NB4 (cell line): ENCODE measurements at regions not wholly inside any gene's neighbourhood (a gene's known extent, or its start where the extent isn't known, plus 50 kb on each side); places are given as distances from the start of the nearest gene placed in this dataset.
A peak's percentile ranks its signal among the peaks of the same experiment; 100 is the strongest.

ENCODE experiments used
- DNase-seq: peaks from one replicate; pipeline ENCODE4 v3.0.0; 2010; ENCODE audit warnings: low read depth
- H3K4me3 ChIP-seq: one replicate; pipeline ENCODE4 v1.5.1; 2011; ENCODE audit warnings: mild to moderate bottlenecking, low read depth, low read length, moderate library complexity
- CTCF ChIP-seq: IDR thresholded peaks from one replicate; pipeline ENCODE4 v1.5.1; 2012; ENCODE audit warnings: low read depth, low read length
- MAX ChIP-seq: IDR thresholded peaks from 2 replicates; pipeline ENCODE4 v1.6.1; 2011; ENCODE audit warnings: low read depth, low read length
- MYC ChIP-seq: IDR thresholded peaks from 2 replicates; pipeline ENCODE4 v1.6.1; 2011; ENCODE audit warnings: low read depth, low read length
- POLR2A ChIP-seq: IDR thresholded peaks from 2 replicates; pipeline ENCODE4 v1.6.1; 2011; ENCODE audit warnings: mild to moderate bottlenecking; ENCODE audit not compliant: insufficient read length; ENCODE audit errors: extremely low read depth

- no peak overlapping the region for H3K4me3 ChIP-seq
These were observed 279.0 kb upstream of the FIGN start for GRCh38 chr2:164014791-164015190.

GRCh38 chr2:164014068-164014731 is 278.4 kb upstream of the FIGN start:
- no peak for DNase-seq
- no peak overlapping the region for H3K4me3 ChIP-seq
- no peak for TF ChIP-seq POLR2A
- no peak for TF ChIP-seq CTCF
- no peak for TF ChIP-seq MYC
- no peak for TF ChIP-seq MAX

More at GRCh38 chr2:164014791-164015190, 279.0 kb upstream of the FIGN start:
- no peak for TF ChIP-seq CTCF
- TF ChIP-seq MAX = no peak
- no peak for TF ChIP-seq MYC
- TF ChIP-seq POLR2A = no peak
- no peak for DNase-seq

GRCh38 chr2:164012581-164012980 is 276.8 kb upstream of the FIGN start:
- H3K4me3 ChIP-seq = no peak overlapping the region
- no peak for TF ChIP-seq MAX
- no peak for TF ChIP-seq CTCF
- no peak for TF ChIP-seq MYC
- TF ChIP-seq POLR2A = no peak
- no peak for DNase-seq

- TF ChIP-seq MYC = no peak
- TF ChIP-seq POLR2A = no peak
- no peak for TF ChIP-seq MAX
- no peak for TF ChIP-seq CTCF
- DNase-seq = no peak
- no peak overlapping the region for H3K4me3 ChIP-seq
These were observed 274.0 kb upstream of the FIGN start for GRCh38 chr2:164009756-164010337.

- TF ChIP-seq MYC = no peak
- no peak for TF ChIP-seq CTCF
- no peak for TF ChIP-seq POLR2A
- TF ChIP-seq MAX = no peak
- peak; percentile 11 for DNase-seq
- H3K4me3 ChIP-seq = no peak overlapping the region
These were observed 272.9 kb upstream of the FIGN start for GRCh38 chr2:164008752-164009151.
